ENCODE measurements at regions not wholly inside any gene's neighbourhood (a gene's known extent, or its start where the extent isn't known, plus 50 kb on each side); places are given as distances from the start of the nearest gene placed in this dataset.

DNA sequence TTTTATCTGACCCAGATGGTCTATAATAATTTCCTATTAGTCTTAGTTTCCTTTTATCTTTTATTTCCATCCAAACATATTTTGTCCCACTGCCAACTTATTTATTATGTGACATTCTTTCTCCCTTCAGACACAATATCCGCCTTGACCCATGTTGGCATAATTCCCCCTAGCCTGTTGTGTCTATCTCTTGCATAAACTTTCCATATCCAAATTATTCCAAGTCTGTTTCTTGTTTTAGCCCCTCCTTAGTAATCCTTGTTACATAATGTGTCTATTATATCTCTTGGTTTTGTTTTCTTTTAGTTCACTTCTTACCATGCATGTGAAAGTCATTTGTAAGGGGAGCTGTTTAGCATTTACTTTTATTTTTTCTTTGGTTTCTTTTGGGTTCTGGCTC is 81.6 kb upstream of the CACHD1 start:
- TF ChIP-seq POLR2AphosphoS5 (IDR thresholded peaks at IDR 0.05; ENCODE audit: low read depth, low read length) (no peak), SIN3A (IDR thresholded peaks at IDR 0.05; ENCODE audit: low read depth) (no peak), POLR2A (IDR thresholded peaks at IDR 0.05; ENCODE audit: borderline replicate concordance, extremely low read depth, insufficient read depth, insufficient read length) (no peak), YY1 (IDR thresholded peaks at IDR 0.05; ENCODE audit: extremely low read depth, insufficient replicate concordance, low read depth, low read length) (no peak), EZH2 (IDR thresholded peaks at IDR 0.05) (no peak), TCF7L2 (IDR thresholded peaks at IDR 0.05; ENCODE audit: borderline replicate concordance, extremely low read depth, insufficient read depth, insufficient read length) (no peak), CEBPB (IDR thresholded peaks at IDR 0.05; ENCODE audit: low read depth) (no peak), ELF1 (IDR thresholded peaks at IDR 0.05; ENCODE audit: borderline replicate concordance, low read depth) (no peak), EGR1 (IDR thresholded peaks at IDR 0.05; ENCODE audit: low read depth) (no peak), RAD21 (IDR thresholded peaks at IDR 0.05; ENCODE audit: low read depth) (no peak), FOSL1 (IDR thresholded peaks at IDR 0.05; ENCODE audit: low read depth) (no peak)
- TF ChIP-seq, protein P1, sequence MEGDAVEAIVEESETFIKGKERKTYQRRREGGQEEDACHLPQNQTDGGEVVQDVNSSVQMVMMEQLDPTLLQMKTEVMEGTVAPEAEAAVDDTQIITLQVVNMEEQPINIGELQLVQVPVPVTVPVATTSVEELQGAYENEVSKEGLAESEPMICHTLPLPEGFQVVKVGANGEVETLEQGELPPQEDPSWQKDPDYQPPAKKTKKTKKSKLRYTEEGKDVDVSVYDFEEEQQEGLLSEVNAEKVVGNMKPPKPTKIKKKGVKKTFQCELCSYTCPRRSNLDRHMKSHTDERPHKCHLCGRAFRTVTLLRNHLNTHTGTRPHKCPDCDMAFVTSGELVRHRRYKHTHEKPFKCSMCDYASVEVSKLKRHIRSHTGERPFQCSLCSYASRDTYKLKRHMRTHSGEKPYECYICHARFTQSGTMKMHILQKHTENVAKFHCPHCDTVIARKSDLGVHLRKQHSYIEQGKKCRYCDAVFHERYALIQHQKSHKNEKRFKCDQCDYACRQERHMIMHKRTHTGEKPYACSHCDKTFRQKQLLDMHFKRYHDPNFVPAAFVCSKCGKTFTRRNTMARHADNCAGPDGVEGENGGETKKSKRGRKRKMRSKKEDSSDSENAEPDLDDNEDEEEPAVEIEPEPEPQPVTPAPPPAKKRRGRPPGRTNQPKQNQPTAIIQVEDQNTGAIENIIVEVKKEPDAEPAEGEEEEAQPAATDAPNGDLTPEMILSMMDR (IDR thresholded peaks at IDR 0.05 in 2 of 3, conservative IDR thresholded peaks at IDR 0.05 in 1 of 3; ENCODE audit: borderline replicate concordance in 1 of 3, insufficient read depth in 1 of 3, low read depth in 2 of 3, low read length in 2 of 3): no peak
